ENCODE measurements at regions not wholly inside any gene's neighbourhood (a gene's known extent, or its start where the extent isn't known, plus 50 kb on each side); places are given as distances from the start of the nearest gene placed in this dataset.
"Not testable (repeated sequence)": the region's sequence is repeated elsewhere in the genome, so short reads cannot be mapped to it uniquely, and the experiment has no call there.

- no peak for DNase-seq (ENCODE audit: low spot score)
- intact Hi-C loops (cut with DNase I): no loop called here
These were observed 204.1 kb upstream of the PTGFR start for GRCh38 chr1:78286686-78287085.

- intact Hi-C loops (cut with DNase I): no loop called here
- no peak for DNase-seq (ENCODE audit: low spot score)
These were observed 201.2 kb upstream of the PTGFR start for GRCh38 chr1:78289603-78290002.

GRCh38 chr1:78291418-78291817 is 199.4 kb upstream of the PTGFR start:
- intact Hi-C loops (cut with DNase I): no loop called here
- no peak for DNase-seq (ENCODE audit: low spot score)

- intact Hi-C loops (cut with DNase I): no loop called here
- DNase-seq (ENCODE audit: low spot score): no peak
These were observed 198.9 kb upstream of the PTGFR start for GRCh38 chr1:78291872-78292271.

GRCh38 chr1:78292361-78292760 is 198.4 kb upstream of the PTGFR start:
- no peak for DNase-seq (ENCODE audit: low spot score)
- intact Hi-C loops (cut with DNase I): no loop called here

GRCh38 chr1:78297836-78298235 is 192.9 kb upstream of the PTGFR start:
- no peak for DNase-seq (ENCODE audit: low spot score)
- intact Hi-C loops (cut with DNase I): no loop called here

GRCh38 chr1:78298349-78298748 is 192.4 kb upstream of the PTGFR start:
- intact Hi-C loops (cut with DNase I): no loop called here
- no peak for DNase-seq (ENCODE audit: low spot score)

- DNase-seq (ENCODE audit: low spot score): no peak
- intact Hi-C loops (cut with DNase I): no loop called here
These were observed 189.6 kb upstream of the PTGFR start for GRCh38 chr1:78301141-78301540.

- intact Hi-C loops (cut with DNase I): no loop called here
These were observed 187.2 kb upstream of the PTGFR start for GRCh38 chr1:78303620-78304019.

GRCh38 chr1:78304341-78304740 is 186.4 kb upstream of the PTGFR start:
- intact Hi-C loops (cut with DNase I): no loop called here
- no peak for DNase-seq (ENCODE audit: low spot score)

More at GRCh38 chr1:78303620-78304019, 187.2 kb upstream of the PTGFR start:
- no peak for DNase-seq (ENCODE audit: low spot score)

- intact Hi-C loops (cut with DNase I): no loop called here
- no peak for DNase-seq (ENCODE audit: low spot score)
These were observed 186.0 kb upstream of the PTGFR start for GRCh38 chr1:78304761-78305160.

GRCh38 chr1:78310261-78310660 is 180.5 kb upstream of the PTGFR start:
- DNase-seq (ENCODE audit: low spot score); intact Hi-C loops (cut with DNase I): not testable (repeated sequence)

- intact Hi-C loops (cut with DNase I): no loop called here
These were observed 172.8 kb upstream of the PTGFR start for GRCh38 chr1:78318011-78318410.

GRCh38 chr1:78319603-78320002 is 171.2 kb upstream of the PTGFR start:
- no peak for DNase-seq (ENCODE audit: low spot score)
- intact Hi-C loops (cut with DNase I): no loop called here

More at GRCh38 chr1:78318011-78318410, 172.8 kb upstream of the PTGFR start:
- DNase-seq (ENCODE audit: low spot score): no peak

- intact Hi-C loops (cut with DNase I): no loop called here
- no peak for DNase-seq (ENCODE audit: low spot score)
These were observed 167.7 kb upstream of the PTGFR start for GRCh38 chr1:78322928-78323680.

GRCh38 chr1:78325293-78325692 is 165.5 kb upstream of the PTGFR start:
- no peak for DNase-seq (ENCODE audit: low spot score)
- intact Hi-C loops (cut with DNase I): no loop called here

GRCh38 chr1:78329475-78329874 is 161.3 kb upstream of the PTGFR start:
- DNase-seq (ENCODE audit: low spot score): no peak
- intact Hi-C loops (cut with DNase I): no loop called here

- intact Hi-C loops (cut with DNase I): no loop called here
- no peak for DNase-seq (ENCODE audit: low spot score)
These were observed 159.0 kb upstream of the PTGFR start for GRCh38 chr1:78331799-78332198.

GRCh38 chr1:78333502-78333901 is 157.3 kb upstream of the PTGFR start:
- intact Hi-C loops (cut with DNase I): no loop called here
- no peak for DNase-seq (ENCODE audit: low spot score)

- no peak for DNase-seq (ENCODE audit: low spot score)
- intact Hi-C loops (cut with DNase I): no loop called here
These were observed 156.7 kb upstream of the PTGFR start for GRCh38 chr1:78334114-78334513.

GRCh38 chr1:78334952-78335351 is 155.8 kb upstream of the PTGFR start:
- intact Hi-C loops (cut with DNase I): no loop called here
- DNase-seq (ENCODE audit: low spot score): no peak

GRCh38 chr1:78336751-78337150 is 154.0 kb upstream of the PTGFR start:
- intact Hi-C loops (cut with DNase I); DNase-seq (ENCODE audit: low spot score): not testable (repeated sequence)

Data from cardiac septum (tissue), 1 donor.